ENCODE measurements at regions not wholly inside any gene's neighbourhood (a gene's known extent, or its start where the extent isn't known, plus 50 kb on each side); places are given as distances from the start of the nearest gene placed in this dataset.
"Not testable (repeated sequence)": the region's sequence is repeated elsewhere in the genome, so short reads cannot be mapped to it uniquely, and the experiment has no call there.

DNA sequence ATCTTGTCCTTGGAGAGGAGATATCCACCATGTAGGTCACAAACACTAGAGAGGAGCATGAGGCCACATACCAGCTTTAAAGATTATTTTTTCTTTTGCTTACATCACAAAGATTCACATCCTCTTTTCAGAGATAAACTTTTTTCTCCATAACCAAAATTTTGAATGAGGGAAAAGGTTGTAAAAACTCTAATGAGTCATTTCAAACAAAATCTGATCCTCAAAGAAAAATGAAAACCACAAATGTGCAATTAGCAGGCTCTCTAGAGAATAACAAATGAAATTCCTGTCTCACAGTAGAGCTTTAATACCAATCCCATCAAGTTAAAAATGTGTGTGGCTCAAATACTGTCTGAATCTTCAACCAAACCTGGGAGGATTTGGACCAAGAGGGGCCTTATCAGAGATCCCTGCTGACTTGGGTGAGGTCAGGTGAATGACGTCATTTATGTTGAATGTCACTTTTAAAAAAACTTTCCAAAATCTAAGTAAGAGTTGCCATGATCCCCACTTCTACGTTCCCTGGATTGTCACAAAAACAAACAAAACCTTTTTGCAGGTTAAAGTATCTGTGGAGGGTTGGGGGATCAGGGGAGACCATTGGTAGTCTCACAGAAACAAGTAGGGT lies 261.5 kb upstream of the NPSR1 start:
- no peak for DNase-seq

GRCh38 chr7:34401776-34402175 lies 256.2 kb upstream of the NPSR1 start:
- DNase-seq = no peak

DNA sequence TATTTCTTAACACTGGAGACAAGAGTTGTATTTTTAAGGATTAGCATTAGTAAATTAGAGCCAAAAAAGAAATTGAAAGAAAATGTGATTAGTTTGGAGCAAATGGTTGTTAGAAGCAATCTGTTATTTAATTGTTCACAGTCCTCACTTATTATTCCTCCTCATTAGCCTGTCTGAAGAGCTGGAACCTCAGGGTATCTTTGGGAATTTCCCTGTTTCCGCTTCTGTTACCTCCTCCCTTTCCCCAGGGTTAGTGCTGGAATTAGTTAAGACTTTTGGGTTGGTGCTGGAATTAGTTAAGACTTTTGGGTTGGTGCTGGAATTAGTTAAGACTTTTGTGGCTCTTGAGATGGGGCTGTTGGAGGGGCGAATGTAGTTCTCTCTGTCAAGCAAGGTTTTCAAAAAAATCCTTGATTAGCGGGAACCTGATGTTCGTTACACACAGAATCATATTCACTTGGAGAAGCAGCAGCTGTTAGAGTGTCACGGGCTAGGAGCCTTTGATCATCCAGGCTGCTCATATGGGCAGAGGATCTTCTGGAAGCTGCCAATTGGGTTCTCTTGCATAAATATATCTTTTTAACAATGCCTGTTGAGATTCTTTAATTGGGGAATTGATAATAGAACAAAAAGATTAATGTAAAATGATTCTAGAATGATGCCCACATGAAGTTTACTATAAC lies 251.0 kb upstream of the NPSR1 start:
- DNase-seq = no peak

- no peak for DNase-seq
These were observed 250.4 kb upstream of the NPSR1 start for GRCh38 chr7:34407586-34407985.

- no peak for DNase-seq
These were observed 240.2 kb upstream of the NPSR1 start for GRCh38 chr7:34417781-34418180.

DNA sequence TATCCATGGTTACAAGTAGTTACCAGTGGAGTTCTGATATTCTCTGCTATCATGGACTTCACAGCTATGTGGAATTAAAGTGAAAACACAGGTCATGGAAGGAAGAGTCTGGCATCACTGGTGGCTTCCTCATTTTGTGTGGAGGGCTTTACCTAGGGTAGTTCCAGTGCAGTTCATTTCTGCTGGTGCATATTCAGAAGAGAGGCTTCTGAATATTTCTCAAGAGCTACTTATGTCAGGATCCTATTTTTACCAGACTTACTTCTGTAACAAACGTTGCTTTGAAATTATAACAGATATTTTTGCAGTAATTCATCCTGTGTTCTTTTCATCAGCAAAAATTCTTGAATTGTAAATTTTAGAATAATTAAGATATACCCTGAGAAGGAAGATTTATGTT lies 236.5 kb upstream of the NPSR1 start:
- DNase-seq = no peak

GRCh38 chr7:34425194-34425593 lies 232.8 kb upstream of the NPSR1 start:
- no peak for DNase-seq

GRCh38 chr7:34425631-34426384 lies 232.2 kb upstream of the NPSR1 start:
- no peak for DNase-seq

DNA sequence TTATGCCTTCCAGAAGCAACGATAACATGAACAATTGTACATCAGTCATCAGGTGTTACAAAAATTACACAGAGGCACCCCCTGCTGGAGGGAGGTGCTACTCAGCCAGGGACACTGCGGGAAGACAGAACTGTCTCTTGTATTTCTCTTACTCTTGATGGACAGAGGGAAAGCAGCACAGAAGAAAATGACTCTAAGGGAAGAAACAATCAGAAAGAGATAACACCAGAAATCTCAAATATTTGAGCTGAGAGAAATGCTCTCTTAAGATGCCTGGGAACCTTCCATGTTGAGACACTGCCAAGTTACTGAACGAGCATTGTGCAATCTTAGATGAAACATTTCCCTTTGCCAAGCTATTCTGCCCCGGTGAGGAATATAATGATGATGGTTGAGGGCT lies 227.6 kb upstream of the NPSR1 start:
- no peak for DNase-seq

- no peak for DNase-seq
These were observed 219.6 kb upstream of the NPSR1 start for GRCh38 chr7:34438436-34438835.

DNA sequence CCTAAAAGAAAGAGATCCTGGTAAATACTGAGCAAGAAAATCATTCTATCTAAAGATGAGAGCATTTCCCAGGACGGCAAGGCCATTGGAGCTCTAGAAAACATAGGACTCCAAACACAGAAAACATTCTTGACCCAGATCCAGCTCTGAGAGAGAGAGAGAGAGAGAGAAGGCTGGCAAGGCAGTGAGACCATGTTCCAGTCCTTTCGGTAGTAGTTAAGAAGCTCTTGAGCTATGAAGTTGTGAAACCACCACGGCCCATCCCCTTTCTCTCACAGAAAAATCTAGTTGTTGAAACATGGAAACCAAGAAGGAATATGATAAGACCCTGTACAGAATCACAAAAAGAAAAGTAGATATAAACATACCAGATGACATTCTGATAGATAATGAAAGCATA lies 212.4 kb upstream of the NPSR1 start:
- no peak for DNase-seq

DNA sequence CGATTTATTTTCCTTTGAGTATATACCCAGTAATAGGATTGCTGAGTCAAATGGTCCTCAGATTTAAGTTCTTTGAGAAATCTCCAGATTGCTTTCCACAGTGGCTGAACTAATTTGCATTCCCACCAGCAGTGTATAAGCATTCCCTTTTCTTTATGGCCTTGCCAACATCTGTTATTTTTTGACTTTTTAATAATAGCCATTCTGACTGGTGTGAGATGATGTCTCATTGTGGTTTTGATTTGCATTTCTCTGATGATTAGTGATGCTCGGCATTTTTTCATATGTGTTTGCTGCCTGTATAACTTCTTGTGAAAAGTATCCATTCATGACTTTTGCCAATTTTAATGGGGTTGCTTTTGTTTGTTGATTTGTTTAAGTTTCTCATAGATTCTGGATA lies 209.5 kb upstream of the NPSR1 start:
- DNase-seq = not testable (repeated sequence)

- no peak for DNase-seq
These were observed 208.3 kb upstream of the NPSR1 start for GRCh38 chr7:34449765-34450164.

- no peak for DNase-seq
These were observed 206.8 kb upstream of the NPSR1 start for GRCh38 chr7:34451183-34451582.

- DNase-seq = no peak
These were observed 206.1 kb upstream of the NPSR1 start for GRCh38 chr7:34451923-34452322.

- DNase-seq = no peak
These were observed 205.7 kb upstream of the NPSR1 start for GRCh38 chr7:34452363-34452762.

DNA sequence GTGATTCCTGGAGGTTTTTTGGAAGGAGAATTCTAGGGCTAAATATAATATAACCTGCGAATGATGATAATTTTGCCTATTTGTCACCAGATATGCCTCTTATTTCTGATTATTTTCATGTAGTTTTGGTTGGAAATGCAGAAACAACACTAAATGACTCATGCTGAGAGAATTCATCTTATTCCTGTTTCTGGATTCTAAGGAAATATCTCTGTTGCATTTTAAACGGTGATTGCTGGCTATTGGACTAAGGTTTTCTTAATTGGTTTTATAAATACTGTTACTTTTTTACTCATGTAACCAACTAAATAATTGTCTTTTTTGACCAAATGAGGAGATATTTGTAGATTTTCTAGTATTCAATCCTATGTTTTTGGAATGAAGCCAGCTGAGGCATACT lies 204.9 kb upstream of the NPSR1 start:
- DNase-seq = no peak

- no peak for DNase-seq
These were observed 203.6 kb upstream of the NPSR1 start for GRCh38 chr7:34454381-34454780.

- DNase-seq = no peak
These were observed 200.7 kb upstream of the NPSR1 start for GRCh38 chr7:34457329-34457728.

DNA sequence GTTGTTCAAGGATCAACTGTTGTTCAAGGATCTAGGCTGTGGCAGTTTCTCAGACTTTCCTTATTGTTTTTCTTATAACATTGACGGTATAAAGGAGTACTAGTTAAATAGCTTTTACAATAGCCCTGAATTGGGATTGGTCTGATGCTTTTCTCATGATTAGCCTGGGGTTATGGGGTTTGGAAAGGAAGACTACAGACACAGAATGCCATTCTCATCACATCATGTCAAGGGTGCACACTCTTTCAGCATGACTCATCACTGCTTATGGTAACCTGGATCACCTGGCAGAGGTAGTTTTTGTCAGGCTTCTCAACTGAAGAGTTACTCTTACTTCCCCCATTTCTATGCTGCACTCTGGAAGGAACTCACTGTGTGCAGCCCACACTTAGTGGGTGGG lies 194.2 kb upstream of the NPSR1 start:
- no peak for DNase-seq

GRCh38 chr7:34471844-34472243 lies 186.2 kb upstream of the NPSR1 start:
- DNase-seq = no peak

DNA sequence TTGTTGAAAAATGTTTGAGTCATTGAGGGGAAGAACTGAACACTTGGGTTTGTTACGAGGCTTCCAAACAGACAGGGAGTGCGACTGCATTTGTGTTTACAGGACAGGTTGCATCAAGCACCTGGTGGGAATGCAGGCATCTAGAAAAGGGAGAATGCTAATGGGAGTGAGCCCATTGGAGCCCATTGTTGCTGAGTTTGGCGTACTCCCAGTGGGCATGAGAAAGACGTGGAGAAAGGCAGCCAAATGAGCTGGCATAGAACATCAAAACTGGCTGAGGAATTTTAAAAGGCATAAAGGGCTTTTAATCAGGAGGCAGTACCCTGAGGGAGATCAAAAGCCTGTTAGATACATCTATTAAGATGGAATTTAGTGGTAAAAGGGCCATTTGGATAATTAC lies 171.6 kb upstream of the NPSR1 start:
- DNase-seq = no peak

GRCh38 chr7:34487391-34488115 lies 170.5 kb upstream of the NPSR1 start:
- DNase-seq = no peak

DNA sequence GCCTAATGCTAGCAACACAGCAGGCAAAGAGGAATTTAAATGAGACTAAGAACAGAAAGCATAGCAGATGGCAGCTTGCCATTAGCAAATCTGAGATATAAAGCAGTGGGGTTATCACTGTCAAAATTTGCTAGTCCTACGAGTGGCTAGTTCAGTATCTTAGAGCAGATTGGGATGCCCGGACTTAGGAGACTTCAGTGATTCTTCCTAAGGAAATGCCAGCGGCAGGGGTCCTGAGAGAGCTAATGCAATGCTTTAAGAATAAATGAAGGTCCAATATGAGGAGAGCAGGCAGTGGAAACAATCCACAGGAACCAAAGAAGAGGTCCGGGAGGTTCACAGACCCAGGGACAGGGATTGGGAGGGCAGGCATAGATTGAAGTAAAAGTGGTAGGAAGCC lies 169.3 kb upstream of the NPSR1 start:
- no peak for DNase-seq
